WTC11 (cell line): ENCODE measurements at regions not wholly inside any gene's neighbourhood (a gene's known extent, or its start where the extent isn't known, plus 50 kb on each side); places are given as distances from the start of the nearest gene placed in this dataset.

Source experiments
- CREB1 ChIP-seq: sonication (generic); formaldehyde crosslinking; IDR thresholded peaks from 2 replicates; pipeline ENCODE4 v1.8.0; 2023; ENCODE audit warnings: mild to moderate bottlenecking, missing genetic modification reagents
- CTCF ChIP-seq: fragments of 200-600 bp; IDR thresholded peaks from 2 replicates; pipeline ENCODE4 v1.8.0; 2022; ENCODE audit warnings: antibody characterized with exemption
- EMX1 ChIP-seq: fragments of 250-450 bp; sonication (Bioruptor Pico); IDR thresholded peaks from 2 replicates; pipeline ENCODE4 v1.8.0; 2021; ENCODE audit warnings: mild to moderate bottlenecking
- ESRRA ChIP-seq: sonication (generic); formaldehyde crosslinking; IDR thresholded peaks from 2 replicates; pipeline ENCODE4 v1.8.1; 2022; ENCODE audit warnings: mild to moderate bottlenecking, missing genetic modification reagents, borderline replicate concordance
- ETV6 ChIP-seq: sonication (generic); formaldehyde crosslinking; IDR thresholded peaks from 2 replicates; pipeline ENCODE4 v1.8.1; 2022; ENCODE audit warnings: mild to moderate bottlenecking, missing genetic modification reagents
- FOXJ3 ChIP-seq: sonication (generic); formaldehyde crosslinking; IDR thresholded peaks from 2 replicates; pipeline ENCODE4 v1.9.0; 2021; ENCODE audit warnings: missing genetic modification reagents, mild to moderate bottlenecking, borderline replicate concordance
- MAX ChIP-seq: sonication (generic); formaldehyde crosslinking; IDR thresholded peaks from 2 replicates; pipeline ENCODE4 v1.8.0; 2022; ENCODE audit warnings: mild to moderate bottlenecking, missing genetic modification reagents
- NR3C1 ChIP-seq: sonication (generic); formaldehyde crosslinking; conservative IDR thresholded peaks from 2 replicates; pipeline ENCODE4 v1.8.1; 2023; ENCODE audit warnings: low read depth, mild to moderate bottlenecking, missing genetic modification reagents
- TEAD1 ChIP-seq: sonication (generic); formaldehyde crosslinking; IDR thresholded peaks from 2 replicates; pipeline ENCODE4 v1.8.0; 2022; ENCODE audit warnings: mild to moderate bottlenecking, missing genetic modification reagents
- USF2 ChIP-seq: sonication (generic); formaldehyde crosslinking; IDR thresholded peaks from 2 replicates; pipeline ENCODE4 v1.8.1; 2023; ENCODE audit warnings: mild to moderate bottlenecking, missing genetic modification reagents, moderate library complexity
- ZNF416 ChIP-seq: fragments of 250-450 bp; sonication (Bioruptor Pico); IDR thresholded peaks from 2 replicates; pipeline ENCODE4 v1.9.0; 2021; ENCODE audit warnings: mild to moderate bottlenecking, inconsistent platforms
- TF ChIP-seq, protein P1 (sequence below): sonication (generic); formaldehyde crosslinking; IDR thresholded peaks from 2 replicates; pipeline ENCODE4 v1.8.1; 2022; ENCODE audit warnings: mild to moderate bottlenecking, moderate library complexity, missing genetic modification reagents
- TF ChIP-seq, protein P2 (sequence below): sonication (generic); formaldehyde crosslinking; IDR thresholded peaks from 2 replicates; pipeline ENCODE4 v1.8.0; 2022; ENCODE audit warnings: mild to moderate bottlenecking, missing genetic modification reagents
- TF ChIP-seq, protein P3 (sequence below): sonication (generic); formaldehyde crosslinking; IDR thresholded peaks from 2 replicates; pipeline ENCODE4 v1.8.0; 2023; ENCODE audit warnings: mild to moderate bottlenecking, missing genetic modification reagents

GRCh38 chr5:68547056-68547455, 331.5 kb downstream of the PIK3R1 start:
- TF ChIP-seq ESRRA (CRISPR knock-in tag) = no peak
- no peak for TF ChIP-seq USF2 (CRISPR knock-in tag)
- no peak for TF ChIP-seq CTCF
- no peak for TF ChIP-seq MAX
- no peak for TF ChIP-seq FOXJ3 (CRISPR knock-in tag)
- TF ChIP-seq, protein P1, sequence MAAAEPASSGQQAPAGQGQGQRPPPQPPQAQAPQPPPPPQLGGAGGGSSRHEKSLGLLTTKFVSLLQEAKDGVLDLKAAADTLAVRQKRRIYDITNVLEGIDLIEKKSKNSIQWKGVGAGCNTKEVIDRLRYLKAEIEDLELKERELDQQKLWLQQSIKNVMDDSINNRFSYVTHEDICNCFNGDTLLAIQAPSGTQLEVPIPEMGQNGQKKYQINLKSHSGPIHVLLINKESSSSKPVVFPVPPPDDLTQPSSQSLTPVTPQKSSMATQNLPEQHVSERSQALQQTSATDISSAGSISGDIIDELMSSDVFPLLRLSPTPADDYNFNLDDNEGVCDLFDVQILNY (CRISPR knock-in tag) = no peak
- no peak for TF ChIP-seq CREB1 (CRISPR knock-in tag)
- TF ChIP-seq ETV6 (CRISPR knock-in tag) = no peak
- TF ChIP-seq, protein P2, sequence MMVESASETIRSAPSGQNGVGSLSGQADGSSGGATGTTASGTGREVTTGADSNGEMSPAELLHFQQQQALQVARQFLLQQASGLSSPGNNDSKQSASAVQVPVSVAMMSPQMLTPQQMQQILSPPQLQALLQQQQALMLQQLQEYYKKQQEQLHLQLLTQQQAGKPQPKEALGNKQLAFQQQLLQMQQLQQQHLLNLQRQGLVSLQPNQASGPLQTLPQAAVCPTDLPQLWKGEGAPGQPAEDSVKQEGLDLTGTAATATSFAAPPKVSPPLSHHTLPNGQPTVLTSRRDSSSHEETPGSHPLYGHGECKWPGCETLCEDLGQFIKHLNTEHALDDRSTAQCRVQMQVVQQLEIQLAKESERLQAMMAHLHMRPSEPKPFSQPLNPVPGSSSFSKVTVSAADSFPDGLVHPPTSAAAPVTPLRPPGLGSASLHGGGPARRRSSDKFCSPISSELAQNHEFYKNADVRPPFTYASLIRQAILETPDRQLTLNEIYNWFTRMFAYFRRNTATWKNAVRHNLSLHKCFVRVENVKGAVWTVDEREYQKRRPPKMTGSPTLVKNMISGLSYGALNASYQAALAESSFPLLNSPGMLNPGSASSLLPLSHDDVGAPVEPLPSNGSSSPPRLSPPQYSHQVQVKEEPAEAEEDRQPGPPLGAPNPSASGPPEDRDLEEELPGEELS (CRISPR knock-in tag) = no peak
- no peak for TF ChIP-seq ZNF416
- no peak for TF ChIP-seq TEAD1
- no peak for TF ChIP-seq EMX1 (CRISPR knock-in tag)
- TF ChIP-seq NR3C1 = no peak
- TF ChIP-seq, protein P3, sequence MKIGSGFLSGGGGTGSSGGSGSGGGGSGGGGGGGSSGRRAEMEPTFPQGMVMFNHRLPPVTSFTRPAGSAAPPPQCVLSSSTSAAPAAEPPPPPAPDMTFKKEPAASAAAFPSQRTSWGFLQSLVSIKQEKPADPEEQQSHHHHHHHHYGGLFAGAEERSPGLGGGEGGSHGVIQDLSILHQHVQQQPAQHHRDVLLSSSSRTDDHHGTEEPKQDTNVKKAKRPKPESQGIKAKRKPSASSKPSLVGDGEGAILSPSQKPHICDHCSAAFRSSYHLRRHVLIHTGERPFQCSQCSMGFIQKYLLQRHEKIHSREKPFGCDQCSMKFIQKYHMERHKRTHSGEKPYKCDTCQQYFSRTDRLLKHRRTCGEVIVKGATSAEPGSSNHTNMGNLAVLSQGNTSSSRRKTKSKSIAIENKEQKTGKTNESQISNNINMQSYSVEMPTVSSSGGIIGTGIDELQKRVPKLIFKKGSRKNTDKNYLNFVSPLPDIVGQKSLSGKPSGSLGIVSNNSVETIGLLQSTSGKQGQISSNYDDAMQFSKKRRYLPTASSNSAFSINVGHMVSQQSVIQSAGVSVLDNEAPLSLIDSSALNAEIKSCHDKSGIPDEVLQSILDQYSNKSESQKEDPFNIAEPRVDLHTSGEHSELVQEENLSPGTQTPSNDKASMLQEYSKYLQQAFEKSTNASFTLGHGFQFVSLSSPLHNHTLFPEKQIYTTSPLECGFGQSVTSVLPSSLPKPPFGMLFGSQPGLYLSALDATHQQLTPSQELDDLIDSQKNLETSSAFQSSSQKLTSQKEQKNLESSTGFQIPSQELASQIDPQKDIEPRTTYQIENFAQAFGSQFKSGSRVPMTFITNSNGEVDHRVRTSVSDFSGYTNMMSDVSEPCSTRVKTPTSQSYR (CRISPR knock-in tag) = no peak
